Fibroblast of skin of abdomen (primary cell): ENCODE measurements at regions not wholly inside any gene's neighbourhood (a gene's known extent, or its start where the extent isn't known, plus 50 kb on each side); places are given as distances from the start of the nearest gene placed in this dataset.

Experiments
- DNase-seq: peaks from one replicate; pipeline ENCODE4 v3.0.0-alpha.2; 2013

DNA sequence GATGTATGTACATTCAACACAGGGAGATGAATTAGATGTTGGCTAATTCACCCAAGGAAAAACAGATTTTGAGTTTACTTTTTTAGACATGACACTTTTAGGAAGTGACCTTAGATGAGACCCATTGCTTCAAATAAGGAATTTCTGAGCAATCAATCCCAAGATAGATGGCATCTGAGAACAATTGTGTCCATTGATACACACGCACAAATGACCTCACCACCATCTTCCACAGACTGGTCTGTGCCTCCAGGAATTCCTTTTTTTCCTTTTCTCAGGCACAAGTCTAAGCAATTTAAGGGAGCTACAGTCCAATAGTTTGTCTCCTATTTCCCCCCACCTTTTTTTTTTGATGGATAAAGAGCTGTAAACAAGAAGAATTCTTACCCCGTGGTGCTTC is 265.3 kb downstream of the TBL1XR1 start:
- no peak for DNase-seq

DNA sequence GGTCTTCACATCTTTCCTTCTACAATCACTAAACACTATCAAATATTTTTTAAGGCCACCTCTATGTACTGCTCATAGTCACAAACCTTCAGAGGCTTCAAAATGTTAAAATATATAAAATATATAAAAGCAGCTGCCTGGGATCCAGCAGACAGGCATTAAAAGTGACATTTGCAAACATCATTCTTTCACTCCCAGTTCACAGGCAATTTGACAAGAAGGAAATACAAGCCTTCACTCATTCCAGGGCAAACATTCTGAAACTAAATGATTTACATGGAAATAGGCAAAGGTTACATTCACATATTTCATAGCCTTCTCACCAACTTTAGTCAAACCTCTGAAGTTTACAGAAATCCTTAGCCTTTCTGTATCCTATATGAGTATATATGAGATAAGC is 266.3 kb downstream of the TBL1XR1 start:
- no peak for DNase-seq

GRCh38 chr3:176928582-176928931 is 268.7 kb downstream of the TBL1XR1 start:
- no peak for DNase-seq

DNA sequence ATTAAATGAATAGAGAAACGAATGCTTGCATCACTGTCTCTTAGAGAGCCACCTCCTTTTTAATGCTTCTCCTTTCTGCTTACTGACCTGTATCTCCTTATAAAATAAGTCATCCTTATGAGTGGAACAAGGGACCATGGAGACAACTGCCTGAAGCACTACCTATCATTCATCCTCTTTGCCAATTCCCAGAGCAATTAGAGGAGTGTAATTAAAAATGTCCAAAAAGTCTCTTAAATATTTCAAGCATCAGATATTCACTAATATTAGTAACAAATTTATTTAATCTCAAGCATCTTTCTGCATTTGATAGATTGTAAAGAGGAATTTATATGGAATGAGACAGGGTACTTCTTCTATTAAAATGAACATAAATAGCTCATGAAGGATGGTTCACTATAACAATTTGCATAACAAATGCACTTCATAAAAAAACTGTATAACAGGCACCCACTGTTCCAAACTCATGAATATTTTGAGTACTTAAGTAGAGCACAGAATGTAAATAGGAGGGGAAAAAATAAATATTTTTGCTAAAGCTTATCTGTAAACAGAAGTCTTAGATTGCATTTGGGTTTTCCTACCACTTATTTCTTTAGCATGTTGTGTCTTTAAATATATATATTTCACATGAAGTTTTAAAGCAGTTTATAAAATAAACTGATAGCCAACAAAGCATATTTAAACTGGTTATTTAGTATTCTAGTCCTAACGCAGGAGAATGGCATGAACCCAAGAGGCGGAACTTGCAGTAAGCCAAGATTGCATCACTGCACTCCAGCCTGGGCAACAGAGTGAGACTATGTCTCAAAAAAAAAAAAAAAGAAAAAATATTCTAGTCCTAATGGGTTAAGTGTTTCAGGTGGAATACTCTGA is 269.3 kb downstream of the TBL1XR1 start:
- DNase-seq, result no peak

GRCh38 chr3:176927280-176927679 is 270.0 kb downstream of the TBL1XR1 start:
- no peak for DNase-seq

DNA sequence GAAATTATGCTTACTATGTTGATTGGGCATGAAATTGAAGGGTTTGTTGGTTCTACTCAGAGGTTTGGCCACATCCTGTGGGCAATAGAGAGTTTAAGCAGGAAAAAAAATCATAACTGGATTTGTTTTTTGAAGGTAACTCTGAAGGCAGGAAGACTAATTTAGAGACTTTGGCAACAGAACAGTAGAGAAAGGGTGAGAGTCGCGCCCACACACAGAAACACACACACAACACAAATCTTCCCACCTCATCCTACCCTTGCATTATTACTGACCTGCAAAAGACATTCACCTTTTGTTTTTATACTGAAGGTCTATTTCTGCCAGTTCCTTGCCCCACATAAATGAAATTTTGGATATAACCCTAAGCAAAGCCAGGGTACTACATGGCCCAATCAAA is 270.6 kb downstream of the TBL1XR1 start:
- DNase-seq, result no peak

GRCh38 chr3:176926034-176926433 is 271.2 kb downstream of the TBL1XR1 start:
- no peak for DNase-seq

- no peak for DNase-seq
Measured at GRCh38 chr3:176920766-176921160, 276.5 kb downstream of the TBL1XR1 start.

- peak; percentile 56 for DNase-seq
Measured at GRCh38 chr3:176919836-176920765, 277.2 kb downstream of the TBL1XR1 start.

DNA sequence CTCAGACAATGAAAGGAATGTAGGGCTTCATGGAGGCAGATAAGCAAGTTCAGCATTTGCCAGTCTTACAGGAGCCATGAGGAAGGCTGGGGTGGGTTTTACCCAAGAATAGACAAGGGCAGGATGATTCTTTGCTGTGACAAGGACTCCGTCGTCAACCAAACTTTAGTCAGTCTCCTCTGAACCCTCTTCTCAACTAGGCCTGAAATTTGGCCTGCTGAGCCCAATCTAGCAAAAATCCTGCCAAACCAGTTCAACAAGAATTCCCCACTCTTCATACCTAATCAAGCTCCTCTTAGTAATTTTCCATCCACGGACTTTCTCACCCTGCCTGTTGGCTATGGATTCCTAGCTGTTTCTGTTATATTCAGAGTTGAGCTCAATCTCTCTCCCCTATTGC is 280.5 kb downstream of the TBL1XR1 start:
- no peak for DNase-seq

DNA sequence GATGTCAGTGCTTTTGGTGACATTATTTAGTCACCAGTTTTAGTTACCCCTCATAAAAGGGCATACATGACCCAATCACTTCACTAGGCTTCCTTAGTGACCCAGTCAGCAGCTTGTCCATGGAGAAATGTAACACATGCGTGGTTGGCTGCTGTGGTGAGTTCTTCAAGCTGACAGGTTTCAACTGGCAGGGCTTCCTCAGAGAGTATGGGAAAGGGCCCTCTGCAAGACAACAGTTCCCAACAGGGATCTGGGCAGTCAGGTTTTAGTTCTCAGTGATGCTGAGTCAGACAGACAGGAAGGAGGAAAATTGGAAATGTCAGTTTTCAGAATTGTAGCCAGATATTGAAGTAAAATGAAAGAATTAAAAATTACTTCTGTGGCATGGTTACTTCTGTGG is 282.5 kb downstream of the TBL1XR1 start:
- no peak for DNase-seq

GRCh38 chr3:176911579-176911978 is 285.7 kb downstream of the TBL1XR1 start:
- no peak for DNase-seq

- DNase-seq, result no peak
Measured at GRCh38 chr3:176909044-176909443, 288.2 kb downstream of the TBL1XR1 start.

- DNase-seq, result peak; percentile 76
Measured at GRCh38 chr3:176906046-176906905, 291.0 kb downstream of the TBL1XR1 start.

DNA sequence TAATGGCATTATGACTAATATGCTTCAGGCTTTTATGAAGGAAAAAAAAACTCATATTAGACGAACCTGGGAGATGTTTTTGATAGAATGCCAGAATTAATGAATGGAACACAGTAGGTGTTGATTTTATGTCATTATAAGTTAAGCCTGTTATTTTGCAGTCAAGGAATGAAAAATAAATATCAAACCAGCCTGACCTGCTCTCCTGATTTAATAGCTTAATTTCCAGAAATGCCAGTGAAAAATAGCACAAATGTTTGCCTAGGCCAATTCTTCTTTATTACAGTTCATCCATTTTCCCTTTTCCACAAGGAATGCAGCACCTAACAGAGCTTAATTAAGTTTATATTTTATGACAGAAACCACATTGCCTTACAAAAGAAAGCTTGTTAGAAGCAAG is 292.0 kb downstream of the TBL1XR1 start:
- no peak for DNase-seq

GRCh38 chr3:176904506-176904905 is 292.8 kb downstream of the TBL1XR1 start:
- DNase-seq, result no peak

DNA sequence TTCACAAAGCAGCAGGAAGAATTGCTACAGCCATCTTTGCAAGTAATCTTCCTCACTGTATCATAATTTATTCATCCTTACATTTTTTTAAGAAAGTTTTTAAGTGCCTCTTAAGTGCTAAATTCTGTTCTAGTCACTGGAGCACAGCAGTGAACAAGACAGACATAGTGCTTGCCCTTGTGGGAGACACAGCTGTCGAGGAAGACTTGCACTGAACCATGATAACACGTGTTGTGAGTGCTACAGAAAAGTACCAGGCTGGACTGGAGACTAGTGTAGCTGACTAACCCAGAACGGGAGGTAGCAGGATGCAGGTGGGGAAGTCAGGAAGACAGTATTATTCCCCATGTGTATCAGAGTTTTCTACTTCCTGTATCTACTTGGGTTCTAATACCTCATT is 300.6 kb downstream of the TBL1XR1 start:
- no peak for DNase-seq

- no peak for DNase-seq
Measured at GRCh38 chr3:176896165-176896564, 301.1 kb downstream of the TBL1XR1 start.

GRCh38 chr3:176879710-176880109 is 317.6 kb downstream of the TBL1XR1 start:
- DNase-seq, result no peak

- no peak for DNase-seq
Measured at GRCh38 chr3:176873261-176873660, 324.0 kb downstream of the TBL1XR1 start.

- DNase-seq, result peak; percentile 43
Measured at GRCh38 chr3:176872771-176873209, 324.5 kb downstream of the TBL1XR1 start.

DNA sequence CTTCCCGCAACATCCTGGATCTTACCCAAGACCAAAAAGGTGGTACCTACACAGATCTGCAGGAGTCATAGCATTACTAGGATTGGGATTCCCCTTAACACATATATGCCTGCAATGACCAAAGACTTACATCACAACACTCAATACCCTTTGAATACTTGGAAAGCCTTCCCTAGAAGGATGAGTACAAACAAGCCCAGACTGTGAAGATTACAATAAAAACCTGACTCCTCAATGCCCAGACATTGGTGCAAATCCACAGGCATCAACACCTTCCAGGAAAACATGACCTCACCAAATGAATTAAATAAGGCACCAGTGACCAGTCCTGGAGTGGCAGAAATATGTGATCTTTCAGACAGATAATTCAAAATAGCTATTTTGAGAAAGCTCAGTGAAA is 326.8 kb downstream of the TBL1XR1 start:
- no peak for DNase-seq
